ENCODE measurements at regions not wholly inside any gene's neighbourhood (a gene's known extent, or its start where the extent isn't known, plus 50 kb on each side); places are given as distances from the start of the nearest gene placed in this dataset.

DNA sequence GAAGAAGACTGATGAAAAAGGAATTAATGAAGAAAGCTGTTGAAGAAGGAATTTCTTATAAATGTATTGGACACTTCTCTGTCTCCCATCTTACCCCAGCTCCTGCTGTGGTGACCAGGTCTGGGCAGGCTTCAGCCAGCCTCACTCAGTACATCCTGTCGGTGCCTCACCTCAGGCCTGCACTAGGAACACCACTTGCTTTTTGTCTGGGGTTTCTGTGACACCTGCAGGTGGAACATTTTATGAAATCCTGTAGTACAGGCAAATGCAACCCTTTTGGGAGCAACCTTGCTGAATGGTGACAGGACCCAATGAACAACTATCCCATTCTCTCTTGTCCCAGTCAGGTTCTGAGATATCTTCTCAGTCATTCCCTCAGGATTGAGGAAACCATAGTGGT is 129.7 kb downstream of the PRDM13 start:
- TF ChIP-seq, protein P1, sequence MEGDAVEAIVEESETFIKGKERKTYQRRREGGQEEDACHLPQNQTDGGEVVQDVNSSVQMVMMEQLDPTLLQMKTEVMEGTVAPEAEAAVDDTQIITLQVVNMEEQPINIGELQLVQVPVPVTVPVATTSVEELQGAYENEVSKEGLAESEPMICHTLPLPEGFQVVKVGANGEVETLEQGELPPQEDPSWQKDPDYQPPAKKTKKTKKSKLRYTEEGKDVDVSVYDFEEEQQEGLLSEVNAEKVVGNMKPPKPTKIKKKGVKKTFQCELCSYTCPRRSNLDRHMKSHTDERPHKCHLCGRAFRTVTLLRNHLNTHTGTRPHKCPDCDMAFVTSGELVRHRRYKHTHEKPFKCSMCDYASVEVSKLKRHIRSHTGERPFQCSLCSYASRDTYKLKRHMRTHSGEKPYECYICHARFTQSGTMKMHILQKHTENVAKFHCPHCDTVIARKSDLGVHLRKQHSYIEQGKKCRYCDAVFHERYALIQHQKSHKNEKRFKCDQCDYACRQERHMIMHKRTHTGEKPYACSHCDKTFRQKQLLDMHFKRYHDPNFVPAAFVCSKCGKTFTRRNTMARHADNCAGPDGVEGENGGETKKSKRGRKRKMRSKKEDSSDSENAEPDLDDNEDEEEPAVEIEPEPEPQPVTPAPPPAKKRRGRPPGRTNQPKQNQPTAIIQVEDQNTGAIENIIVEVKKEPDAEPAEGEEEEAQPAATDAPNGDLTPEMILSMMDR (IDR thresholded peaks at IDR 0.05): no peak
- TF ChIP-seq ZNF263 (CRISPR knock-in tag; IDR thresholded peaks at IDR 0.05; ENCODE audit: low read depth) (no peak), ETV6 (CRISPR knock-in tag; IDR thresholded peaks at IDR 0.05) (no peak), RELA (CRISPR knock-in tag; IDR thresholded peaks at IDR 0.05; ENCODE audit: borderline replicate concordance) (no peak), ZNF232 (CRISPR knock-in tag; IDR thresholded peaks at IDR 0.05) (no peak), NR3C1 (CRISPR knock-in tag; conservative IDR thresholded peaks at IDR 0.05; ENCODE audit: low read depth) (no peak), CBFB (CRISPR knock-in tag; IDR thresholded peaks at IDR 0.05; ENCODE audit: low read depth) (no peak), TEAD4 (CRISPR knock-in tag; IDR thresholded peaks at IDR 0.05) (no peak), NFYB (CRISPR knock-in tag; conservative IDR thresholded peaks at IDR 0.05; ENCODE audit: low read depth) (no peak), TP53 (CRISPR knock-in tag; IDR thresholded peaks at IDR 0.05) (no peak), ESRRA (CRISPR knock-in tag; IDR thresholded peaks at IDR 0.05; ENCODE audit: borderline replicate concordance) (no peak)
- TF ChIP-seq, protein P2, sequence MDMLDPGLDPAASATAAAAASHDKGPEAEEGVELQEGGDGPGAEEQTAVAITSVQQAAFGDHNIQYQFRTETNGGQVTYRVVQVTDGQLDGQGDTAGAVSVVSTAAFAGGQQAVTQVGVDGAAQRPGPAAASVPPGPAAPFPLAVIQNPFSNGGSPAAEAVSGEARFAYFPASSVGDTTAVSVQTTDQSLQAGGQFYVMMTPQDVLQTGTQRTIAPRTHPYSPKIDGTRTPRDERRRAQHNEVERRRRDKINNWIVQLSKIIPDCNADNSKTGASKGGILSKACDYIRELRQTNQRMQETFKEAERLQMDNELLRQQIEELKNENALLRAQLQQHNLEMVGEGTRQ (CRISPR knock-in tag; IDR thresholded peaks at IDR 0.05): no peak
- TF ChIP-seq, protein P3, sequence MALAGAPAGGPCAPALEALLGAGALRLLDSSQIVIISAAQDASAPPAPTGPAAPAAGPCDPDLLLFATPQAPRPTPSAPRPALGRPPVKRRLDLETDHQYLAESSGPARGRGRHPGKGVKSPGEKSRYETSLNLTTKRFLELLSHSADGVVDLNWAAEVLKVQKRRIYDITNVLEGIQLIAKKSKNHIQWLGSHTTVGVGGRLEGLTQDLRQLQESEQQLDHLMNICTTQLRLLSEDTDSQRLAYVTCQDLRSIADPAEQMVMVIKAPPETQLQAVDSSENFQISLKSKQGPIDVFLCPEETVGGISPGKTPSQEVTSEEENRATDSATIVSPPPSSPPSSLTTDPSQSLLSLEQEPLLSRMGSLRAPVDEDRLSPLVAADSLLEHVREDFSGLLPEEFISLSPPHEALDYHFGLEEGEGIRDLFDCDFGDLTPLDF (CRISPR knock-in tag; IDR thresholded peaks at IDR 0.05): no peak
- TF ChIP-seq, protein P4, sequence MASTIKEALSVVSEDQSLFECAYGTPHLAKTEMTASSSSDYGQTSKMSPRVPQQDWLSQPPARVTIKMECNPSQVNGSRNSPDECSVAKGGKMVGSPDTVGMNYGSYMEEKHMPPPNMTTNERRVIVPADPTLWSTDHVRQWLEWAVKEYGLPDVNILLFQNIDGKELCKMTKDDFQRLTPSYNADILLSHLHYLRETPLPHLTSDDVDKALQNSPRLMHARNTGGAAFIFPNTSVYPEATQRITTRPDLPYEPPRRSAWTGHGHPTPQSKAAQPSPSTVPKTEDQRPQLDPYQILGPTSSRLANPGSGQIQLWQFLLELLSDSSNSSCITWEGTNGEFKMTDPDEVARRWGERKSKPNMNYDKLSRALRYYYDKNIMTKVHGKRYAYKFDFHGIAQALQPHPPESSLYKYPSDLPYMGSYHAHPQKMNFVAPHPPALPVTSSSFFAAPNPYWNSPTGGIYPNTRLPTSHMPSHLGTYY (CRISPR knock-in tag; IDR thresholded peaks at IDR 0.05): no peak
